H9 (cell line): ENCODE measurements at regions not wholly inside any gene's neighbourhood (a gene's known extent, or its start where the extent isn't known, plus 50 kb on each side); places are given as distances from the start of the nearest gene placed in this dataset.

Experiments
- DNase-seq: peaks from one replicate; pipeline ENCODE4 v3.0.0-alpha.2; 2017
- H2AFZ ChIP-seq: one replicate; pipeline ENCODE4 v1.6.1; 2013; ENCODE audit warnings: mild to moderate bottlenecking, low read length, control low read depth, moderate library complexity
- H2AK5ac ChIP-seq: 2 replicates; pipeline ENCODE4 v1.6.1; 2013; ENCODE audit warnings: low read length, control low read depth, mixed read lengths; ENCODE audit not compliant: insufficient read length
- H2BK120ac ChIP-seq: one replicate; pipeline ENCODE4 v1.6.1; 2013; ENCODE audit warnings: low read depth, mild to moderate bottlenecking, low read length, control low read depth, inconsistent platforms; ENCODE audit not compliant: poor library complexity, severe bottlenecking
- H2BK12ac ChIP-seq: 2 replicates; pipeline ENCODE4 v1.6.1; 2013; ENCODE audit warnings: low read length, control low read depth, mixed read lengths, low read depth; ENCODE audit not compliant: insufficient read length
- H2BK15ac ChIP-seq: 2 replicates; pipeline ENCODE4 v1.6.1; 2013; ENCODE audit warnings: low read depth, low read length, control low read depth
- H2BK20ac ChIP-seq: one replicate; pipeline ENCODE4 v1.6.1; 2013; ENCODE audit warnings: low read depth, mild to moderate bottlenecking, low read length, control low read depth, inconsistent platforms; ENCODE audit not compliant: poor library complexity, severe bottlenecking
- H2BK5ac ChIP-seq: 2 replicates; pipeline ENCODE4 v1.6.1; 2013; ENCODE audit warnings: low read length, control low read depth, mixed read lengths; ENCODE audit not compliant: insufficient read length
- H3K14ac ChIP-seq: 2 replicates; pipeline ENCODE4 v1.6.1; 2013; ENCODE audit warnings: low read length, control low read depth; ENCODE audit not compliant: insufficient read depth
- H3K18ac ChIP-seq: 2 replicates; pipeline ENCODE4 v1.6.1; 2013; ENCODE audit warnings: low read depth, mild to moderate bottlenecking, mixed read lengths, low read length, control low read depth; ENCODE audit not compliant: insufficient read length
- H3K23ac ChIP-seq: 2 replicates; pipeline ENCODE4 v1.6.1; 2013; ENCODE audit warnings: low read length, control low read depth, mixed read lengths, low read depth; ENCODE audit not compliant: insufficient read length
- H3K23me2 ChIP-seq: 2 replicates; pipeline ENCODE4 v1.6.1; 2013; ENCODE audit warnings: low read depth, mild to moderate bottlenecking, mixed read lengths, low read length, control low read depth; ENCODE audit not compliant: insufficient read length, poor library complexity, severe bottlenecking
- H3K27ac ChIP-seq: 2 replicates; pipeline ENCODE4 v1.5.1; 2013; ENCODE audit warnings: low read length, control low read depth, mixed read lengths, low read depth; ENCODE audit not compliant: insufficient read length
- H3K27me3 ChIP-seq: 2 replicates; pipeline ENCODE4 v1.6.1; 2013; ENCODE audit warnings: low read length, control low read depth, inconsistent platforms; ENCODE audit not compliant: insufficient read depth
- H3K4ac ChIP-seq: 2 replicates; pipeline ENCODE4 v1.6.1; 2013; ENCODE audit warnings: low read depth, mild to moderate bottlenecking, control low read depth, inconsistent platforms, low read length, moderate library complexity
- H3K4me1 ChIP-seq: 2 replicates; pipeline ENCODE4 v1.6.1; 2013; ENCODE audit warnings: low read length, control low read depth, inconsistent platforms; ENCODE audit not compliant: insufficient read depth
- H3K4me2 ChIP-seq: 2 replicates; pipeline ENCODE4 v1.6.1; 2013; ENCODE audit warnings: low read length, control low read depth, mixed read lengths; ENCODE audit not compliant: insufficient read length, insufficient read depth
- H3K56ac ChIP-seq: 2 replicates; pipeline ENCODE4 v1.6.1; 2013; ENCODE audit warnings: low read depth, mild to moderate bottlenecking, mixed read lengths, low read length, control low read depth; ENCODE audit not compliant: insufficient read length
- H3K79me1 ChIP-seq: 2 replicates; pipeline ENCODE4 v1.6.1; 2013; ENCODE audit warnings: low read depth, mild to moderate bottlenecking, moderate library complexity, low read length, control low read depth, inconsistent platforms; ENCODE audit not compliant: insufficient read depth, poor library complexity, severe bottlenecking
- H3K79me2 ChIP-seq: 2 replicates; pipeline ENCODE4 v1.6.1; 2013; ENCODE audit warnings: low read length, control low read depth, inconsistent platforms; ENCODE audit not compliant: insufficient read depth
- H3K9ac ChIP-seq: 2 replicates; pipeline ENCODE4 v1.6.1; 2013; ENCODE audit warnings: low read length, control low read depth, mixed read lengths; ENCODE audit not compliant: insufficient read length; ENCODE audit errors: extremely low read depth
- H3K9me3 ChIP-seq: one replicate; pipeline ENCODE4 v1.6.1; 2013; ENCODE audit warnings: low read depth, low read length, inconsistent platforms; ENCODE audit not compliant: control insufficient read depth
- H3T11ph ChIP-seq: one replicate; pipeline ENCODE4 v1.6.1; 2013; ENCODE audit warnings: mild to moderate bottlenecking, low read length, control low read depth, inconsistent platforms
- H4K20me1 ChIP-seq: one replicate; pipeline ENCODE4 v1.6.1; 2013; ENCODE audit not compliant: control insufficient read depth, insufficient read length, insufficient read depth
- H4K5ac ChIP-seq: 2 replicates; pipeline ENCODE4 v1.6.1; 2013; ENCODE audit warnings: low read depth, mild to moderate bottlenecking, mixed read lengths, low read length, control low read depth; ENCODE audit not compliant: insufficient read length
- H4K8ac ChIP-seq: replicated peaks from 2 replicates; pipeline ENCODE4 v1.6.1; 2013; ENCODE audit warnings: low read length, control low read depth, mixed read lengths, low read depth; ENCODE audit not compliant: insufficient read length
- H4K91ac ChIP-seq: 2 replicates; pipeline ENCODE4 v1.6.1; 2013; ENCODE audit warnings: low read depth, mild to moderate bottlenecking, moderate library complexity, mixed read lengths, low read length, control low read depth; ENCODE audit not compliant: insufficient read length
- H3K27ac Mint-ChIP-seq, 3 experiments: 2 replicates in 2 of 3; 3 replicates in 1 of 3; pipeline ENCODE4 v1.8.0; 2020 to 2021; ENCODE audit warnings: mixed read lengths in 3 of 3, mild to moderate bottlenecking in 1 of 3, moderate library complexity in 1 of 3
- H3K27me3 Mint-ChIP-seq: 2 replicates; pipeline ENCODE4 v1.8.0; 2021; ENCODE audit warnings: low read depth, mild to moderate bottlenecking, moderate library complexity, mixed read lengths
- H3K36me3 Mint-ChIP-seq, 3 experiments: 2 replicates in 2 of 3; 3 replicates in 1 of 3; pipeline ENCODE4 v1.8.0; 2020 to 2021; ENCODE audit warnings: low read depth in 3 of 3, mixed read lengths in 3 of 3; ENCODE audit not compliant: insufficient read depth in 1 of 3
- H3K4me1 Mint-ChIP-seq, 2 experiments: 2 replicates each; pipeline ENCODE4 v1.8.0; 2020; ENCODE audit warnings: mixed read lengths in 2 of 2
- H3K4me3 Mint-ChIP-seq, 2 experiments: 2 replicates in 1 of 2; 3 replicates in 1 of 2; pipeline ENCODE4 v1.8.0; 2020 to 2021; ENCODE audit warnings: mild to moderate bottlenecking in 2 of 2, mixed read lengths in 2 of 2, moderate library complexity in 1 of 2
- H3K9me3 Mint-ChIP-seq, 2 experiments: 2 replicates in 1 of 2; 3 replicates in 1 of 2; pipeline ENCODE4 v1.8.0; 2020; ENCODE audit warnings: mild to moderate bottlenecking in 2 of 2, mixed read lengths in 2 of 2, moderate library complexity in 1 of 2
- WGBS: extraction: QIAGEN DNeasy Blood & Tissue Kit; methylation state at CpG from one replicate; pipeline ENCODE4 v1.1.7; 2013; ENCODE audit warnings: missing lambda C conversion rate, low lambda C conversion rate, mixed read lengths; ENCODE audit not compliant: insufficient read length; ENCODE audit errors: extremely low coverage; 5-methylcytosine and 5-hydroxymethylcytosine counted together
- TF ChIP-seq, protein P1 (sequence below): fragments of 200-600 bp; sonication (generic); conservative IDR thresholded peaks from 3 replicates; pipeline ENCODE4 v1.8.0; 2021; ENCODE audit warnings: antibody characterized with exemption, mild to moderate bottlenecking

DNA sequence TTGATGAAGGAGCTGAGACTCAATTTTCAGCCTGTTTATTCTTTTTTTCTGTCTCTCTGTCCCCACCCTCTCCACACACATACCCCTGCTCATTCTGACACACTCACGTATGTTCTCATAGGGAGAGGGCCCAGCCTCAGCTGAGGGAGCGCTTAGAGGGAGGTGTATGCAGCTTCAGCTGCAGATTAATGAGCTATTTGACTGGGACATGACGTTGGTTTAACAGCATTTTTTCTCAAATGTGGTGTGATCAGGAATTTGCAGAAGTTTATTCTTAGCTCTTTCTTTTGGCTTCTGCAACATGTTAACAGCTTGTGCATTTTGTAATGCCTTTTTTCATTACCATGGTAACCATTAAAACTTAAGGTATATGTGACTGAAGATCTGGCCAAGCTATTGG lies 1547.1 kb upstream of the PIK3C3 start:
- Histone ChIP-seq H3K4me2 (no peak overlapping the region), H2AFZ (no peak overlapping the region), H2BK12ac (no peak overlapping the region), H4K20me1 (no peaks in the 10 kb centered on the region), H4K5ac (no peak overlapping the region), H3K79me1 (no peaks in the 10 kb centered on the region), H3K27me3 (no peaks in the 10 kb centered on the region), H2BK5ac (no peak overlapping the region), H2AK5ac (no peak overlapping the region), H4K91ac (no peak overlapping the region), H3K4ac (no peak overlapping the region), H3K79me2 (no peaks in the 10 kb centered on the region), H3K9me3 (no peaks in the 10 kb centered on the region), H2BK20ac (no peak overlapping the region), H2BK15ac (no peak overlapping the region), H3T11ph (no peak overlapping the region), H3K27ac (no peak overlapping the region), H3K56ac (no peak overlapping the region), H3K23me2 (no peaks in the 10 kb centered on the region), H3K14ac (no peak overlapping the region), H4K8ac (no peak overlapping the region), H2BK120ac (no peak overlapping the region), H3K9ac (no peak overlapping the region), H3K4me1 (no peaks in the 10 kb centered on the region), H3K18ac (no peak overlapping the region), H3K23ac (no peak overlapping the region)
- H3K4me3 Mint-ChIP-seq = no peak overlapping the region
- H3K27ac Mint-ChIP-seq = peak overlapping the region in 2 of 3 experiments; percentile 18 to 30; a peak in 3 of 7 replicates
- WGBS = no CpG with 5 or more reads among the region's 3 CpGs
- H3K27me3 Mint-ChIP-seq = no peaks in the 10 kb centered on the region
- H3K36me3 Mint-ChIP-seq = no peaks in the 10 kb centered on the region
- no peak for DNase-seq
- peaks cover 9 to 19% of the 10 kb centered on the region in 2 experiments for H3K4me1 Mint-ChIP-seq
- H3K9me3 Mint-ChIP-seq = no peaks in the 10 kb centered on the region
- TF ChIP-seq, protein P1, sequence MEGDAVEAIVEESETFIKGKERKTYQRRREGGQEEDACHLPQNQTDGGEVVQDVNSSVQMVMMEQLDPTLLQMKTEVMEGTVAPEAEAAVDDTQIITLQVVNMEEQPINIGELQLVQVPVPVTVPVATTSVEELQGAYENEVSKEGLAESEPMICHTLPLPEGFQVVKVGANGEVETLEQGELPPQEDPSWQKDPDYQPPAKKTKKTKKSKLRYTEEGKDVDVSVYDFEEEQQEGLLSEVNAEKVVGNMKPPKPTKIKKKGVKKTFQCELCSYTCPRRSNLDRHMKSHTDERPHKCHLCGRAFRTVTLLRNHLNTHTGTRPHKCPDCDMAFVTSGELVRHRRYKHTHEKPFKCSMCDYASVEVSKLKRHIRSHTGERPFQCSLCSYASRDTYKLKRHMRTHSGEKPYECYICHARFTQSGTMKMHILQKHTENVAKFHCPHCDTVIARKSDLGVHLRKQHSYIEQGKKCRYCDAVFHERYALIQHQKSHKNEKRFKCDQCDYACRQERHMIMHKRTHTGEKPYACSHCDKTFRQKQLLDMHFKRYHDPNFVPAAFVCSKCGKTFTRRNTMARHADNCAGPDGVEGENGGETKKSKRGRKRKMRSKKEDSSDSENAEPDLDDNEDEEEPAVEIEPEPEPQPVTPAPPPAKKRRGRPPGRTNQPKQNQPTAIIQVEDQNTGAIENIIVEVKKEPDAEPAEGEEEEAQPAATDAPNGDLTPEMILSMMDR = no peak
